H1 (cell line): ENCODE measurements at regions not wholly inside any gene's neighbourhood (a gene's known extent, or its start where the extent isn't known, plus 50 kb on each side); places are given as distances from the start of the nearest gene placed in this dataset.

Experiments
- CTCF ChIA-PET: fragments of 300-600 bp; sonication (Branson Sonifier 250); formaldehyde crosslinking; loops from one replicate; lab custom pipeline; 2021; ENCODE audit not compliant: partially characterized antibody; lab: Charles Lee
- POLR2A ChIA-PET: fragments of 300-600 bp; sonication (Branson Sonifier 250); formaldehyde crosslinking; loops from one replicate; lab custom pipeline; 2021; ENCODE audit warnings: inconsistent platforms; ENCODE audit not compliant: partially characterized antibody; lab: Charles Lee
- DNase-seq, 2 experiments: peaks; one replicate each; pipeline versions ENCODE4 v3.0.0 to v3.0.0-alpha.2; 2010 to 2022; ENCODE audit warnings: low spot score in 2 of 2, low read depth in 1 of 2, mixed read lengths in 1 of 2
- FAIRE-seq: peaks from 2 replicates; lab custom pipeline; 2011; peaks lifted over from hg19 to GRCh38; lab: Jason Lieb, UNC
- H2AFZ ChIP-seq: 2 replicates; pipeline ENCODE4 v1.8.1; 2012; ENCODE audit warnings: low read length, inconsistent platforms
- H2AK5ac ChIP-seq: 2 replicates; pipeline ENCODE4 v1.6.1; 2013; ENCODE audit warnings: low read depth, low read length
- H2BK120ac ChIP-seq: replicated peaks from 2 replicates; pipeline ENCODE3; 2013; ENCODE audit warnings: low read depth, low read length, inconsistent platforms
- H2BK12ac ChIP-seq: 2 replicates; pipeline ENCODE4 v1.6.1; 2013; ENCODE audit warnings: low read depth, low read length
- H2BK15ac ChIP-seq: 2 replicates; pipeline ENCODE4 v1.6.1; 2013; ENCODE audit warnings: low read length
- H2BK20ac ChIP-seq: 2 replicates; pipeline ENCODE4 v1.6.1; 2013; ENCODE audit warnings: low read length
- H2BK5ac ChIP-seq: 2 replicates; pipeline ENCODE4 v1.6.1; 2013; ENCODE audit warnings: low read depth, low read length
- H3K14ac ChIP-seq: 2 replicates; pipeline ENCODE4 v1.6.1; 2013; ENCODE audit warnings: inconsistent platforms; ENCODE audit not compliant: insufficient read length
- H3K18ac ChIP-seq: 2 replicates; pipeline ENCODE4 v1.6.1; 2013; ENCODE audit warnings: low read length; ENCODE audit errors: extremely low read depth
- H3K23ac ChIP-seq: 2 replicates; pipeline ENCODE4 v1.6.1; 2013; ENCODE audit warnings: inconsistent platforms; ENCODE audit not compliant: insufficient read length
- H3K23me2 ChIP-seq: 2 replicates; pipeline ENCODE4 v1.6.1; 2013; ENCODE audit warnings: low read depth, low read length
- H3K27ac ChIP-seq: 2 replicates; pipeline ENCODE4 v1.6.1; 2011; ENCODE audit warnings: low read depth, low read length, inconsistent platforms
- H3K27me3 ChIP-seq, 4 experiments: replicated peaks in 1 of 4; 1 replicate in 1 of 4; 2 replicates in 3 of 4; pipeline versions ENCODE4 v1.6.1 to v1.8.1; 2011 to 2013; ENCODE audit warnings: low read length in 3 of 4, mild to moderate bottlenecking in 3 of 4, inconsistent platforms in 2 of 4, mixed read lengths in 2 of 4, moderate library complexity in 1 of 4; ENCODE audit not compliant: control insufficient read depth in 3 of 4, insufficient read depth in 3 of 4; ENCODE audit errors: extremely low read depth in 1 of 4
- H3K36me3 ChIP-seq, 4 experiments: 2 replicates each; pipeline versions ENCODE4 v1.6.1 to v1.8.1; 2011 to 2013; ENCODE audit warnings: mild to moderate bottlenecking in 4 of 4, low read length in 3 of 4, moderate library complexity in 2 of 4, control low read depth in 1 of 4, inconsistent platforms in 1 of 4; ENCODE audit not compliant: insufficient read depth in 4 of 4, control insufficient read depth in 2 of 4
- H3K4ac ChIP-seq: replicated peaks from 2 replicates; pipeline ENCODE3; 2013; ENCODE audit warnings: low read length, low read depth, mixed read lengths, inconsistent platforms; ENCODE audit not compliant: insufficient read length
- H3K4me1 ChIP-seq, 4 experiments: replicated peaks in 1 of 4; 1 replicate in 1 of 4; 2 replicates in 3 of 4; pipeline versions ENCODE4 v1.6.1 to v1.8.1; 2011 to 2013; ENCODE audit warnings: low read length in 3 of 4, inconsistent platforms in 2 of 4, mixed read lengths in 1 of 4; ENCODE audit not compliant: insufficient read depth in 4 of 4, control insufficient read depth in 3 of 4
- H3K4me2 ChIP-seq, 2 experiments: 2 replicates each; pipeline versions ENCODE4 v1.6.1 to v1.8.1; 2011 to 2013; ENCODE audit warnings: low read depth in 2 of 2, low read length in 2 of 2, control low read depth in 1 of 2, inconsistent platforms in 1 of 2, mild to moderate bottlenecking in 1 of 2; ENCODE audit not compliant: insufficient read depth in 1 of 2
- H3K4me3 ChIP-seq, 4 experiments: fragments of 200-600, 300-600 bp in 1 of 4; sonication (generic), shearing (Covaris generic), sonication (Bioruptor Twin) in 1 of 4; 2 replicates each; pipeline versions ENCODE4 v1.5.1 to v1.8.1; 2011 to 2016; ENCODE audit warnings: low read length in 4 of 4, low read depth in 3 of 4, control low read depth in 2 of 4, inconsistent platforms in 2 of 4, mild to moderate bottlenecking in 2 of 4, mixed read lengths in 1 of 4, moderate library complexity in 1 of 4; ENCODE audit not compliant: insufficient read depth in 2 of 4; ENCODE audit errors: extremely low read depth in 1 of 4
- H3K56ac ChIP-seq: replicated peaks from 2 replicates; pipeline ENCODE3; 2013; ENCODE audit warnings: low read depth, mild to moderate bottlenecking, mixed read lengths, low read length, inconsistent platforms; ENCODE audit not compliant: insufficient read length
- H3K79me1 ChIP-seq: 2 replicates; pipeline ENCODE4 v1.6.1; 2013; ENCODE audit warnings: low read depth, low read length, control low read depth
- H3K79me2 ChIP-seq, 2 experiments: 2 replicates each; pipeline versions ENCODE4 v1.6.1 to v1.8.1; 2012 to 2013; ENCODE audit warnings: low read length in 2 of 2, mild to moderate bottlenecking in 2 of 2, inconsistent platforms in 1 of 2; ENCODE audit not compliant: insufficient read depth in 2 of 2, control insufficient read depth in 1 of 2
- H3K9ac ChIP-seq, 4 experiments: replicated peaks in 1 of 4; 1 replicate in 1 of 4; 2 replicates in 3 of 4; pipeline versions ENCODE4 v1.6.1 to v1.8.1; 2011 to 2013; ENCODE audit warnings: low read depth in 3 of 4, low read length in 3 of 4, control low read depth in 2 of 4, mild to moderate bottlenecking in 2 of 4, moderate library complexity in 2 of 4, inconsistent platforms in 1 of 4; ENCODE audit errors: extremely low read depth in 1 of 4
- H3K9me3 ChIP-seq, 2 experiments: 2 replicates each; pipeline versions ENCODE4 v1.6.1 to v1.8.1; 2012 to 2013; ENCODE audit warnings: mild to moderate bottlenecking in 2 of 2, moderate library complexity in 2 of 2, control low read depth in 1 of 2, inconsistent platforms in 1 of 2, low read depth in 1 of 2, low read length in 1 of 2, mixed read lengths in 1 of 2; ENCODE audit not compliant: insufficient read depth in 2 of 2
- H4K20me1 ChIP-seq, 2 experiments: replicated peaks in 1 of 2; 2 replicates each; pipeline versions ENCODE3 to v1.8.1; 2011 to 2013; ENCODE audit warnings: inconsistent platforms in 2 of 2, low read length in 2 of 2, mild to moderate bottlenecking in 1 of 2; ENCODE audit not compliant: insufficient read depth in 2 of 2, control insufficient read depth in 1 of 2
- H4K5ac ChIP-seq: 2 replicates; pipeline ENCODE4 v1.6.1; 2013; ENCODE audit warnings: low read length, low read depth, mixed read lengths, inconsistent platforms; ENCODE audit not compliant: insufficient read length
- H4K8ac ChIP-seq: 2 replicates; pipeline ENCODE4 v1.8.0; 2013; ENCODE audit warnings: mild to moderate bottlenecking, moderate library complexity, low read length, inconsistent platforms; ENCODE audit not compliant: insufficient read depth; ENCODE audit errors: extremely low read depth
- H4K91ac ChIP-seq: replicated peaks from 2 replicates; pipeline ENCODE3; 2013; ENCODE audit warnings: low read length, mixed read lengths, inconsistent platforms; ENCODE audit not compliant: insufficient read length
- ZNF274 ChIP-seq: IDR thresholded peaks from 2 replicates; pipeline ENCODE4 v1.7.0; 2012; ENCODE audit warnings: low read length, borderline replicate concordance; ENCODE audit errors: extremely low read depth
- WGBS, 2 experiments: shearing (Covaris generic) in 1 of 2; methylation state at CpG; one replicate each; pipeline versions ENCODE4 v1.1.6 to v1.1.7; 2013 to 2015; ENCODE audit warnings: low lambda C conversion rate in 2 of 2, mixed read lengths in 2 of 2, inconsistent platforms in 1 of 2, low coverage in 1 of 2, missing lambda C conversion rate in 1 of 2; ENCODE audit not compliant: insufficient replicate concordance in 2 of 2, insufficient coverage in 1 of 2, insufficient read length in 1 of 2; ENCODE audit errors: extremely low coverage in 1 of 2, missing lambda C conversion rate in 1 of 2; 5-methylcytosine and 5-hydroxymethylcytosine counted together

DNA sequence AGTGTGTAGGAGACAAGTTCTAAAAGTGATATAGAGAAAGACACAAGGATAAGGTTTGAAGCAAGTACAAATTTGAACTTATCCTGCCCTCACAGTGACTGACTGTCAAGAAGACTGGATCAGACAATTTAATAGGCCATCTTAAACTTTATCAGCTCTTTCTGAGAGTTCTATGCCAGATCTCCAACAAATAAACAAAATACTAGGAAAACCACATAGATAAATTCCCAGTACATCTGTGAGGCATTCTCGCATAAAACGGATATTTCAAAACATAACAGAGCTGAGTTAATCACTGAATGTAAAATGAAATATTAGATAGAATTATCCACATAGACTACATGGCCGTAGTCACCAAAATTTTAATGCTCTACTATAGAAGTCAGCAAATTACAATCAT is 120.9 kb upstream of the LUZP2 start:
- Histone ChIP-seq H3K4me1 (peaks cover 0 to 2% (median 0%) of the 10 kb centered on the region in 4 experiments; a peak in 1 of 7 replicates), H3K79me2 (no peaks in the 10 kb centered on the region), H3K18ac (no peak overlapping the region), H3K4me2 (no peak overlapping the region), H3K9ac (no peak overlapping the region), H2BK12ac (no peak overlapping the region), H3K14ac (no peak overlapping the region), H4K5ac (no peak overlapping the region), H3K23ac (no peak overlapping the region), H3K36me3 (no peaks in the 10 kb centered on the region), H3K27me3 (no peaks in the 10 kb centered on the region), H3K9me3 (no peaks in the 10 kb centered on the region), H3K56ac (no peak overlapping the region), H2AFZ (no peak overlapping the region), H2BK15ac (no peak overlapping the region), H3K23me2 (no peaks in the 10 kb centered on the region), H4K8ac (no peak overlapping the region), H3K4me3 (no peak overlapping the region), H4K91ac (no peak overlapping the region), H3K4ac (no peak overlapping the region), H2BK20ac (no peak overlapping the region), H2BK5ac (no peak overlapping the region), H2AK5ac (no peak overlapping the region), H2BK120ac (no peak overlapping the region), H3K27ac (no peak overlapping the region), H4K20me1 (no peaks in the 10 kb centered on the region), H3K79me1 (no peaks in the 10 kb centered on the region)
- ChIA-PET POLR2A (no interaction called here), CTCF (interaction anchor here (0.6 to 1.5 kb wide), 4 partner anchors 11 to 823 kb away, joined by 3 to 5 read pairs (median 4); no protein-coding TSS in a partner anchor)
- DNase-seq (no peak), FAIRE-seq (no peak)
- WGBS, 2 experiments: 88% methylated on average over 3 of the region's 3 CpGs; no CpG with 5 or more reads in 1 of the 2 experiments
- no peak for TF ChIP-seq ZNF274
